ENCODE measurements at regions not wholly inside any gene's neighbourhood (a gene's known extent, or its start where the extent isn't known, plus 50 kb on each side); places are given as distances from the start of the nearest gene placed in this dataset.
A peak's percentile ranks its signal among the peaks of the same experiment; 100 is the strongest.

GRCh38 chr9:113807173-113808061 lies 68.7 kb upstream of the ZNF618 start:
- FAIRE-seq (no peak), DNase-seq (ENCODE audit: insufficient read length, low spot score) (peak; percentile 53)
- peak; percentile 84 for TF ChIP-seq CTCF (IDR thresholded peaks at IDR 0.05; ENCODE audit: insufficient read depth, missing control alignments)

- FAIRE-seq (no peak), DNase-seq (ENCODE audit: insufficient read length, low spot score) (no peak)
- no peak for TF ChIP-seq CTCF (IDR thresholded peaks at IDR 0.05; ENCODE audit: insufficient read depth, missing control alignments)
Observed at GRCh38 chr9:113808391-113809358, 67.4 kb upstream of the ZNF618 start.

GRCh38 chr9:113817171-113817570 lies 58.9 kb upstream of the ZNF618 start:
- no peak for TF ChIP-seq CTCF (IDR thresholded peaks at IDR 0.05; ENCODE audit: insufficient read depth, missing control alignments)
- FAIRE-seq (no peak), DNase-seq (ENCODE audit: insufficient read length, low spot score) (no peak)

GRCh38 chr9:113818391-113818790 lies 57.7 kb upstream of the ZNF618 start:
- no peak for TF ChIP-seq CTCF (IDR thresholded peaks at IDR 0.05; ENCODE audit: insufficient read depth, missing control alignments)
- FAIRE-seq = no peak
- DNase-seq (ENCODE audit: insufficient read length, low spot score) = no peak

GRCh38 chr9:113822315-113822714 lies 53.8 kb upstream of the ZNF618 start:
- no peak for FAIRE-seq
- TF ChIP-seq CTCF (IDR thresholded peaks at IDR 0.05; ENCODE audit: insufficient read depth, missing control alignments) = no peak
- DNase-seq (ENCODE audit: insufficient read length, low spot score) = no peak

GRCh38 chr9:113823421-113823820 lies 52.7 kb upstream of the ZNF618 start:
- DNase-seq (ENCODE audit: insufficient read length, low spot score) (no peak), FAIRE-seq (no peak)
- no peak for TF ChIP-seq CTCF (IDR thresholded peaks at IDR 0.05; ENCODE audit: insufficient read depth, missing control alignments)

Measured in D721Med (cell line).